Keratinocyte (primary cell): ENCODE measurements at regions not wholly inside any gene's neighbourhood (a gene's known extent, or its start where the extent isn't known, plus 50 kb on each side); places are given as distances from the start of the nearest gene placed in this dataset.
"Not testable (repeated sequence)": the region's sequence is repeated elsewhere in the genome, so short reads cannot be mapped to it uniquely, and the experiment has no call there.

Source experiments
- DNase-seq: peaks from one replicate; pipeline ENCODE4 v3.0.0-alpha.2; 2011; ENCODE audit warnings: low read depth, missing footprints, low spot score
- FAIRE-seq: peaks from 2 replicates; lab custom pipeline; 2011; peaks lifted over from hg19 to GRCh38; lab: Jason Lieb, UNC
- H2AFZ ChIP-seq: 2 replicates; pipeline ENCODE4 v1.6.0; 2012; ENCODE audit warnings: low read length, control low read depth, inconsistent platforms; ENCODE audit not compliant: control insufficient read depth
- H3K27ac ChIP-seq: 2 replicates; pipeline ENCODE4 v1.5.1; 2011; ENCODE audit warnings: low read length; ENCODE audit not compliant: control insufficient read depth, insufficient read depth
- H3K27me3 ChIP-seq: 3 replicates; pipeline ENCODE4 v1.6.0; 2011; ENCODE audit warnings: low read length; ENCODE audit not compliant: control insufficient read depth, insufficient read depth; ENCODE audit errors: extremely low read depth
- H3K36me3 ChIP-seq, 2 experiments: 2 replicates in 1 of 2; 3 replicates in 1 of 2; pipeline ENCODE4 v1.5.1; 2011; ENCODE audit warnings: low read length in 2 of 2, mild to moderate bottlenecking in 1 of 2; ENCODE audit not compliant: control insufficient read depth in 2 of 2, insufficient read depth in 2 of 2; ENCODE audit errors: extremely low read depth in 1 of 2
- H3K4me1 ChIP-seq: 3 replicates; pipeline ENCODE4 v1.5.1; 2011; ENCODE audit warnings: low read length; ENCODE audit not compliant: control insufficient read depth, insufficient read depth; ENCODE audit errors: extremely low read depth
- H3K4me2 ChIP-seq: 3 replicates; pipeline ENCODE4 v1.6.0; 2011; ENCODE audit warnings: low read depth, low read length; ENCODE audit not compliant: control insufficient read depth, insufficient read depth; ENCODE audit errors: extremely low read depth
- H3K4me3 ChIP-seq, 3 experiments: fragments of 200-600 bp in 1 of 3; sonication (generic) in 1 of 3; 2 replicates in 2 of 3; 3 replicates in 1 of 3; pipeline ENCODE4 v1.5.1; 2011 to 2016; ENCODE audit warnings: low read length in 3 of 3, mild to moderate bottlenecking in 3 of 3, control low read depth in 2 of 3, inconsistent platforms in 1 of 3, low read depth in 1 of 3, mixed read lengths in 1 of 3, mixed run types in 1 of 3, moderate library complexity in 1 of 3; ENCODE audit not compliant: control insufficient read depth in 2 of 3, insufficient read depth in 2 of 3; ENCODE audit errors: extremely low read depth in 1 of 3
- H3K79me2 ChIP-seq: 2 replicates; pipeline ENCODE4 v1.6.0; 2012; ENCODE audit warnings: low read length; ENCODE audit not compliant: control insufficient read depth, insufficient read depth
- H3K9ac ChIP-seq: 3 replicates; pipeline ENCODE4 v1.6.0; 2011; ENCODE audit warnings: low read length; ENCODE audit not compliant: control insufficient read depth, insufficient read depth; ENCODE audit errors: extremely low read depth
- H3K9me1 ChIP-seq: 3 replicates; pipeline ENCODE4 v1.6.0; 2011; ENCODE audit warnings: low read length; ENCODE audit not compliant: control insufficient read depth, insufficient read depth; ENCODE audit errors: extremely low read depth
- H3K9me3 ChIP-seq: 2 replicates; pipeline ENCODE4 v1.5.1; 2012; ENCODE audit warnings: low read depth, low read length; ENCODE audit not compliant: control insufficient read depth
- H4K20me1 ChIP-seq: 3 replicates; pipeline ENCODE4 v1.6.0; 2011; ENCODE audit warnings: low read length; ENCODE audit not compliant: control insufficient read depth, insufficient read depth; ENCODE audit errors: extremely low read depth
- dilution Hi-C: fragments of 300-500 bp; cut with MboI; formaldehyde crosslinking; loops from one replicate; pipeline ENCODE4 v1.7.0; 2020; ENCODE audit warnings: low sequenced_read_pairs; ENCODE audit not compliant: extremely low pct_ligation_motif_present

DNA sequence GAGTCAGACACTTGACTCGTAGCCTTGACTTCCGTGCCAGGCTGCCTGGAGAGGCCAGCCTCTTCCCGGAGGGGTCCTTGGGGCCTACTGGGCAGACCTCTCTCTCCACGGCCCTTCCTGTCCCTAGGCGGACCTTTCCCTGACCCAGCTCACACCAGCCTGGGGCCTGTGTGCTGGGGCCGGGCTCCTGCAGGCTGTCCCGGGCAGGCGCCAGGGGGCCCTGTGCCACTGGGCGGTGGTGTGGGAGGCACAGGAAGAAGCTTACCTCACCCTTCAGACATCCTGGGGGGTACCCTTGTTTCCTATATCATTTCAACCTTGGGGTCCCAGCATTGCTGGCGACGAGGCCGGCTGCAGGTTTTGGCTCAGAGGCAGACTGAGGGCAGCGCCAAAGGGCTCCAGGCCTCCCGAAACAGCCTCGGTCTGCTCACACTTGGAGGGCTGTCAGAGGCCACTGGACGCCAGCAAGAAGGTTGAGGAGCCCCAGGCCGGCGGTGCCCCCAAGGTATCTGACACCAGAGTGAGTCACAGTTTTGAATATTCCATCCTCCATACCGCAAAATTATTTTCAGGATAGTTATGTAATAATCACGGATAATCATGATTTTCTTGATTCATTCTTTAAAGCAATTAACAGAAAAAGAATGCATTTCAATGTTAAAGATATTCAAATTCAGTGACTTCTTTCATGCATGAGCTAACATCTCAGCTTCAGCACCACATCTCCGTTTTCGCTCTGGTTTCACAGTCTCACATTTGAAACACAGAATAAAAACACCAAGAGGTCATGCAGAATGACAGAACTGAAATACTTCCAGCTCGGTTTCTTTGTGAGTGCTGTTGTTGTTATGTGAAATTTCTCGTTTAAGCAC lies 3967.6 kb upstream of the TPTE start:
- FAIRE-seq, H3K79me2 ChIP-seq, DNase-seq, H3K4me1 ChIP-seq, H3K9me3 ChIP-seq, H3K9me1 ChIP-seq, H3K27ac ChIP-seq, H2AFZ ChIP-seq, H3K36me3 ChIP-seq, H4K20me1 ChIP-seq, H3K4me2 ChIP-seq, H3K27me3 ChIP-seq, H3K4me3 ChIP-seq, H3K9ac ChIP-seq, dilution Hi-C loops: not testable (repeated sequence)

DNA sequence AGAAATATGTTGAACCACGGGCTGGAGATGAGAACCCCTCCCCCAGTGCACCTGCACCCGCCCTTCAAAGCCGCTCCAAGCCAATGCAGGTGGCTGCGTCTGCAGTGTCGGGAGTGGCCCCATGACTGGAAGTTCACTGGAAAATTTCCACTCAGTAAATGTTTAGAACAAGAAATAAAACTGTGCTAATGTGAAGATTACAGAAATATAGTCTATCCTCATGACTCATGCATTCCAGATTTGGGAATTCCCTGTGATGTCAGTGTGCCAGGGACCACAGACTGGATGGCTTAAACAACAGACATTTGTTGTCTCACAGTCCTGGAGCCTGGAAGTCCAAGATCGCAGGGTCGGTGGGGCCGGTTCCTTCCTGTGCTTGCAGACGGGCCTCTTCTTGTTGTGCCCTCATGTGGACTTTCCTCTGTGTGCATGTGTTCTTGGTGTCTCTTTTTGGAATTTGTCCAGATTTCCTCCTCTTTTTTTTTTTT lies 3967.0 kb upstream of the TPTE start:
- H3K27me3 ChIP-seq, H3K9me1 ChIP-seq, H3K4me3 ChIP-seq, H3K79me2 ChIP-seq, H3K4me2 ChIP-seq, H4K20me1 ChIP-seq, H3K36me3 ChIP-seq, FAIRE-seq, H3K27ac ChIP-seq, H3K4me1 ChIP-seq, dilution Hi-C loops, H3K9me3 ChIP-seq, H3K9ac ChIP-seq, H2AFZ ChIP-seq, DNase-seq: not testable (repeated sequence)

DNA sequence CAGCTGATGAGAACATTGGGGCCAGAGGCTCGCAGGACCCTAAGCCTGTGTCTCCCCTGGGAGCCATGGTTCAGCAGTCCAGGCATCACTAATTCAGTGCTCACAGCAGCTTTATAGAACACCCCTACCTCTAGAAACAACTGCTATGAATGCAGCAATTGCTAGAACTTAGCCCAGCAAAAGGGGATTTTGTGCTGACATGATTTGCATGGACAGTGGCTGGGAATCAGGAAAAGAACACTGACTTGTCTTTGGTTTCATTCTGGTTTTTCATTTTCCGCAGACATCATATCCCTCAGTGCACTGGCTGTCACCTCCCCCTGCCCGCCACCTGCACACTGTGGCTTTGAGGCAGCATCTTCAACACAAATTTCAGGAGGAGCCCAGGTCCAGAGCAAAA lies 3964.9 kb upstream of the TPTE start:
- H3K9ac ChIP-seq, FAIRE-seq, DNase-seq, H3K36me3 ChIP-seq, H3K4me2 ChIP-seq, H4K20me1 ChIP-seq, H3K4me1 ChIP-seq, H3K79me2 ChIP-seq, dilution Hi-C loops, H3K9me3 ChIP-seq, H3K27me3 ChIP-seq, H3K9me1 ChIP-seq, H3K4me3 ChIP-seq, H2AFZ ChIP-seq, H3K27ac ChIP-seq: not testable (repeated sequence)

DNA sequence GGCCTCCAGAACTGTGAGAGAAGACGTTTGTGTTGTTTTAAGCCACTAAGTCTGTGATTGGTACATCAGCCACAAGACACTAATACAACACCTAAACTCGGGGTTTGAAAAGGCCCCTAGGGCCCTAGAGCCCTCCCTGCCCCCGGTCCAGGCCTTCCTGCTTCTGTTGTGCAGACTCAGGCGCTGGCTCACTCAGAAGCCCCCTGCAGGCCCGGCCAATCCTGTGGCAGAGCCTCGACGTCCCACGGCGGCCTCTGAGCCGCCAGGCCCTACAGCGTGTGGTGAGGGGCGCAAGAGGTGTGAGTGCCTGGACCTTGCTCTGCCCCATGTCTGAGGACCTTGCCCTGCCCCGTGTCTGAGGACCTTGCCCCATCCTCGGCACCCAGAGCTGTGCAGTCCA lies 3964.0 kb upstream of the TPTE start:
- DNase-seq, H3K27me3 ChIP-seq, H4K20me1 ChIP-seq, H3K36me3 ChIP-seq, H3K9me3 ChIP-seq, H2AFZ ChIP-seq, H3K4me3 ChIP-seq, H3K4me2 ChIP-seq, H3K9ac ChIP-seq, H3K79me2 ChIP-seq, FAIRE-seq, H3K27ac ChIP-seq, H3K4me1 ChIP-seq, dilution Hi-C loops, H3K9me1 ChIP-seq: not testable (repeated sequence)

DNA sequence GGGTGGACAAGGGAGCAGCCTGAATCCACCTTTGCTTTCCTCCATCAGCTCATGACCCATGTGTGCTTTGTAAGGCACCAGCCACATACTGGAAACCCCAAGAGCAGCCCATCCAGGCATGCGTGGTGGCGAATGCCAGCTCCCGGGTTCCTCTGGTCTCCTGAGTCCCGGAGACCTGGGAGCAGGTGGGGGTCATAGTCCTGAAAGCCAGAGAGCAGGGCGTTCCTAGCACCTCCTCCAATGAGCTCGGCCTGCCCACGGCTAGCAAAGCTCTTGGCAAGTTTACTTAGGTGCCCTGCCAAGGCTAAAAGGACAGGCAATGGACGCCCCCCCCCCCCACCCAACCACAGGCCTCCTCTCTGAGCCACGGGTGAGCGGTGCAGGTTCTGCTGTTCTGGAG lies 3960.2 kb upstream of the TPTE start:
- H3K79me2 ChIP-seq, H4K20me1 ChIP-seq, H3K9me3 ChIP-seq, H3K27ac ChIP-seq, H3K4me3 ChIP-seq, dilution Hi-C loops, DNase-seq, H3K27me3 ChIP-seq, H3K36me3 ChIP-seq, H3K4me1 ChIP-seq, FAIRE-seq, H3K4me2 ChIP-seq, H2AFZ ChIP-seq, H3K9ac ChIP-seq, H3K9me1 ChIP-seq: not testable (repeated sequence)
